B cell (primary cell): ENCODE measurements at regions not wholly inside any gene's neighbourhood (a gene's known extent, or its start where the extent isn't known, plus 50 kb on each side); places are given as distances from the start of the nearest gene placed in this dataset.

Experiments used
- ATAC-seq: fragments of 200-7000 bp; cut with Tn5 transposase; one replicate; pipeline ENCODE4 v1.10.0; 2021; ENCODE audit warnings: low read depth, mild to moderate bottlenecking, moderate number of reproducible peaks, moderate library complexity
- CTCF ChIA-PET: fragments of 350-600 bp; sonication (Branson Sonifier 250); formaldehyde crosslinking; loops from one replicate; lab custom pipeline; 2021; ENCODE audit warnings: antibody characterized with exemption, inconsistent platforms; lab: Charles Lee
- POLR2A ChIA-PET: fragments of 350-600 bp; sonication (Branson Sonifier 250); formaldehyde crosslinking; loops from one replicate; lab custom pipeline; 2021; ENCODE audit warnings: antibody characterized with exemption; lab: Charles Lee
- DNase-seq: peaks from one replicate; pipeline ENCODE4 v3.0.0; 2013
- H2AFZ ChIP-seq: 2 replicates; pipeline ENCODE4 v1.6.1; 2012; ENCODE audit warnings: mild to moderate bottlenecking, low read depth, low read length; ENCODE audit not compliant: insufficient read depth, poor library complexity, severe bottlenecking
- H3K27ac ChIP-seq, 2 donors: 1 replicate in 1 of 2; 2 replicates in 1 of 2; pipeline ENCODE4 v1.5.1; 2012 to 2013; ENCODE audit warnings: low read length in 2 of 2, mild to moderate bottlenecking in 2 of 2, moderate library complexity in 1 of 2
- H3K27me3 ChIP-seq, 4 experiments: fragments of 200-600 bp in 1 of 4; sonication (generic) in 1 of 4; replicated peaks in 1 of 4; 1 replicate in 2 of 4; 2 replicates in 2 of 4; pipeline versions ENCODE4 v1.6.1 to v1.7.0; 2013 to 2016; ENCODE audit warnings: low read length in 3 of 4, mild to moderate bottlenecking in 2 of 4, mixed read lengths in 1 of 4, moderate library complexity in 1 of 4; ENCODE audit not compliant: insufficient read depth in 4 of 4, control insufficient read depth in 3 of 4; ENCODE audit errors: control extremely low read depth in 1 of 4
- H3K36me3 ChIP-seq, 2 experiments: replicated peaks in 1 of 2; 1 replicate in 1 of 2; 2 replicates in 1 of 2; pipeline versions ENCODE4 v1.6.1 to v1.7.1; 2013; ENCODE audit warnings: low read length in 1 of 2; ENCODE audit not compliant: insufficient read depth in 2 of 2, control insufficient read depth in 1 of 2; ENCODE audit errors: control extremely low read depth in 1 of 2, extremely low read depth in 1 of 2
- H3K4me1 ChIP-seq, 2 donors: fragments of 200-600 bp in 1 of 2; sonication (generic) in 1 of 2; 1 replicate in 1 of 2; 2 replicates in 1 of 2; pipeline versions ENCODE4 v1.5.1 to v1.6.1; 2013 to 2017; ENCODE audit warnings: low read length in 2 of 2; ENCODE audit not compliant: control insufficient read depth in 2 of 2, insufficient read depth in 2 of 2
- H3K4me2 ChIP-seq: replicated peaks from 2 replicates; pipeline ENCODE3; 2012; ENCODE audit warnings: mild to moderate bottlenecking, low read depth, low read length; ENCODE audit not compliant: poor library complexity, severe bottlenecking
- H3K4me3 ChIP-seq, 5 experiments: fragments of 200-600 bp in 1 of 5; sonication (generic) in 1 of 5; 1 replicate in 3 of 5; 2 replicates in 2 of 5; pipeline versions ENCODE4 v1.5.1 to v1.7.0; 2011 to 2016; ENCODE audit warnings: low read length in 4 of 5, mild to moderate bottlenecking in 4 of 5, low read depth in 2 of 5, control low read depth in 1 of 5, moderate library complexity in 1 of 5; ENCODE audit not compliant: insufficient read depth in 1 of 5; ENCODE audit errors: control extremely low read depth in 1 of 5, extremely low read depth in 1 of 5
- H3K79me2 ChIP-seq: fragments of 200-600 bp; sonication (generic); one replicate; pipeline ENCODE4 v1.6.0; 2016; ENCODE audit warnings: low read length; ENCODE audit not compliant: control insufficient read depth, insufficient read depth
- H3K9ac ChIP-seq: fragments of 200-600 bp; sonication (generic); 2 replicates; pipeline ENCODE4 v1.6.1; 2017; ENCODE audit warnings: mild to moderate bottlenecking, low read length, moderate library complexity
- H3K9me3 ChIP-seq, 3 donors: one replicate each; pipeline versions ENCODE4 v1.6.1 to v1.7.1; 2013; ENCODE audit warnings: low read length in 2 of 3; ENCODE audit not compliant: control insufficient read depth in 2 of 3, insufficient read depth in 1 of 3; ENCODE audit errors: control extremely low read depth in 1 of 3
- H4K20me1 ChIP-seq: 2 replicates; pipeline ENCODE4 v1.6.0; 2012; ENCODE audit warnings: mild to moderate bottlenecking, low read length; ENCODE audit not compliant: insufficient read depth, control insufficient read depth, poor library complexity, severe bottlenecking
- H3K27ac Mint-ChIP-seq: one replicate; pipeline ENCODE4 v1.8.0; 2021; ENCODE audit warnings: mixed read lengths
- H3K27me3 Mint-ChIP-seq: one replicate; pipeline ENCODE4 v1.8.0; 2021; ENCODE audit warnings: mixed read lengths
- H3K4me1 Mint-ChIP-seq: one replicate; pipeline ENCODE4 v1.8.0; 2021; ENCODE audit warnings: mixed read lengths
- H3K4me3 Mint-ChIP-seq: one replicate; pipeline ENCODE4 v1.8.0; 2021; ENCODE audit warnings: mixed read lengths
- H3K9me3 Mint-ChIP-seq: one replicate; pipeline ENCODE4 v1.8.0; 2022; ENCODE audit warnings: mixed read lengths; ENCODE audit not compliant: insufficient read depth
- CTCF ChIP-seq: fragments of 200-600 bp; IDR thresholded peaks from one replicate; pipeline ENCODE4 v1.8.0; 2022; ENCODE audit warnings: antibody characterized with exemption, mild to moderate bottlenecking
- EZH2 ChIP-seq: IDR thresholded peaks from 2 replicates; pipeline ENCODE4 v1.6.1; 2012; ENCODE audit warnings: borderline replicate concordance, low read depth, mild to moderate bottlenecking, moderate library complexity, low read length; ENCODE audit not compliant: insufficient read depth, poor library complexity, severe bottlenecking
- WGBS: methylation state at CpG from one replicate; pipeline ENCODE4 v1.1.5; 2013; ENCODE audit warnings: missing lambda C conversion rate; ENCODE audit not compliant: insufficient coverage; 5-methylcytosine and 5-hydroxymethylcytosine counted together
- intact Hi-C: fragments of 100-400 bp; cut with micrococcal nuclease; formaldehyde crosslinking; loops from one replicate; pipeline ENCODE4 v1.10.0; 2022

GRCh38 chr13:53121131-53121773, 92.6 kb downstream of the OLFM4 start:
- Histone ChIP-seq H3K27me3 (no peaks in the 10 kb centered on the region), H2AFZ (no peak overlapping the region), H3K4me3 (no peak overlapping the region), H3K9me3 (peaks cover 0 to 7% (median 0%) of the 10 kb centered on the region in 3 donors), H3K79me2 (no peaks in the 10 kb centered on the region), H3K36me3 (no peaks in the 10 kb centered on the region), H3K27ac (no peak overlapping the region), H3K4me1 (no peaks in the 10 kb centered on the region), H3K4me2 (no peak overlapping the region), H4K20me1 (no peaks in the 10 kb centered on the region), H3K9ac (no peak overlapping the region)
- H3K27ac Mint-ChIP-seq = no peak overlapping the region
- no peak overlapping the region for H3K4me3 Mint-ChIP-seq
- WGBS = no CpG with 5 or more reads among the region's 1 CpG
- H3K27me3 Mint-ChIP-seq = no peaks in the 10 kb centered on the region
- no peaks in the 10 kb centered on the region for H3K4me1 Mint-ChIP-seq
- no peak for ATAC-seq
- ChIA-PET POLR2A (no interaction called here), CTCF (no interaction called here)
- TF ChIP-seq CTCF (no peak), EZH2 (no peak)
- intact Hi-C loops = no loop called here
- DNase-seq = no peak
- peaks cover 4% of the 10 kb centered on the region for H3K9me3 Mint-ChIP-seq

- no peak overlapping the region for H2AFZ ChIP-seq
- intact Hi-C loops = no loop called here
- H3K4me3 ChIP-seq = no peak overlapping the region
- H4K20me1 ChIP-seq = no peaks in the 10 kb centered on the region
- H3K4me1 ChIP-seq = no peaks in the 10 kb centered on the region
- peaks cover 0 to 7% (median 0%) of the 10 kb centered on the region in 3 donors for H3K9me3 ChIP-seq
- H3K27me3 ChIP-seq = no peaks in the 10 kb centered on the region
- WGBS = 31% methylated on average over 2 of the region's 2 CpGs
- Mint-ChIP-seq H3K4me3 (no peak overlapping the region), H3K27ac (no peak overlapping the region), H3K4me1 (no peaks in the 10 kb centered on the region), H3K9me3 (peaks cover under 1% of the 10 kb centered on the region), H3K27me3 (no peaks in the 10 kb centered on the region)
- ChIA-PET POLR2A (no interaction called here), CTCF (no interaction called here)
- no peak overlapping the region for H3K27ac ChIP-seq
- H3K79me2 ChIP-seq = no peaks in the 10 kb centered on the region
- no peak overlapping the region for H3K4me2 ChIP-seq
- ATAC-seq = no peak
- no peaks in the 10 kb centered on the region for H3K36me3 ChIP-seq
- no peak overlapping the region for H3K9ac ChIP-seq
- TF ChIP-seq EZH2 (no peak), CTCF (no peak)
- DNase-seq = no peak
Measured at GRCh38 chr13:53121919-53122318, 93.3 kb downstream of the OLFM4 start.
